A549 (cell line): ENCODE measurements at regions not wholly inside any gene's neighbourhood (a gene's known extent, or its start where the extent isn't known, plus 50 kb on each side); places are given as distances from the start of the nearest gene placed in this dataset.

Source experiments
- ATAC-seq, 2 experiments: fragments of 200-7000 bp in 1 of 2; fragments of >200 bp in 1 of 2; cut with Nextera tagmentation in 1 of 2; cut with Tn5 transposase in 1 of 2; 3 replicates each; pipeline versions ENCODE4 v1.8.0 to v1.9.1; 2018 to 2020; ENCODE audit warnings: mild to moderate bottlenecking in 1 of 2, moderate library complexity in 1 of 2
- CTCF ChIA-PET: fragments of 300-600 bp; sonication (Branson Sonifier 250); formaldehyde crosslinking; extraction: SDS; loops from one replicate; lab custom pipeline; 2021; ENCODE audit warnings: antibody characterized with exemption, inconsistent platforms; lab: Yijun Ruan, JAX
- POLR2A ChIA-PET: fragments of 350-600 bp; formaldehyde crosslinking; extraction: SDS; loops from one replicate; lab custom pipeline; 2021; ENCODE audit warnings: antibody characterized with exemption, inconsistent platforms; lab: Yijun Ruan, JAX
- DNase-seq, 2 experiments: peaks; one replicate each; pipeline versions ENCODE4 v3.0.0 to v3.0.0-alpha.2; 2011 to 2016; ENCODE audit warnings: low read depth in 1 of 2, low spot score in 1 of 2
- FAIRE-seq: peaks from 2 replicates; lab custom pipeline; 2011; peaks lifted over from hg19 to GRCh38; lab: Jason Lieb, UNC
- H3K27ac ChIP-seq, 2 experiments: fragments of >200 bp; sonication (Bioruptor Twin); formaldehyde crosslinking; 3 replicates each; pipeline ENCODE4 v1.5.1; 2016 to 2017
- H3K4me1 ChIP-seq: fragments of >200 bp; sonication (Bioruptor Twin); formaldehyde crosslinking; 3 replicates; pipeline ENCODE4 v1.6.1; 2016
- H3K4me2 ChIP-seq: fragments of >200 bp; sonication (Bioruptor Twin); formaldehyde crosslinking; 3 replicates; pipeline ENCODE4 v1.6.1; 2016
- H3K4me3 ChIP-seq: fragments of >200 bp; sonication (Bioruptor Twin); formaldehyde crosslinking; 3 replicates; pipeline ENCODE4 v1.5.1; 2016
- H3K9me3 ChIP-seq: fragments of >200 bp; sonication (Bioruptor Twin); formaldehyde crosslinking; 3 replicates; pipeline ENCODE4 v1.6.1; 2016
- CBX8 ChIP-seq: fragments of 200-600 bp; sonication (generic); IDR thresholded peaks from 2 replicates; pipeline ENCODE4 v1.6.1; 2016
- CEBPB ChIP-seq, 2 experiments: fragments of >200 bp in 1 of 2; sonication (Bioruptor Twin) in 1 of 2; formaldehyde crosslinking in 1 of 2; IDR thresholded peaks; 2 replicates each; pipeline ENCODE4 v1.6.1; 2012 to 2016
- EHF ChIP-seq: fragments of 250-450 bp; sonication (Bioruptor Pico); IDR thresholded peaks from 2 replicates; pipeline ENCODE4 v1.5.0; 2020; ENCODE audit warnings: mild to moderate bottlenecking
- EP300 ChIP-seq, 2 experiments: fragments of >200 bp; sonication (Bioruptor Twin); formaldehyde crosslinking; IDR thresholded peaks; 2 replicates in 1 of 2; 3 replicates in 1 of 2; pipeline ENCODE4 v1.6.1; 2016 to 2017
- ESRRA ChIP-seq: fragments of 150-350 bp; IDR thresholded peaks from 2 replicates; pipeline ENCODE4 v1.6.1; 2014; ENCODE audit warnings: mild to moderate bottlenecking, low read length, borderline replicate concordance
- FOSL2 ChIP-seq, 2 experiments: fragments of 450-650 bp in 1 of 2; fragments of >200 bp in 1 of 2; sonication (Bioruptor Twin) in 1 of 2; formaldehyde crosslinking; IDR thresholded peaks; 2 replicates each; pipeline versions ENCODE4 v1.5.0 to v1.6.1; 2016 to 2020; ENCODE audit warnings: mild to moderate bottlenecking in 1 of 2, moderate library complexity in 1 of 2
- GATA3 ChIP-seq: IDR thresholded peaks from 2 replicates; pipeline ENCODE4 v1.6.1; 2012; ENCODE audit warnings: borderline replicate concordance
- HES2 ChIP-seq: fragments of >200 bp; sonication (Bioruptor Twin); formaldehyde crosslinking; IDR thresholded peaks from 2 replicates; pipeline ENCODE4 v1.6.1; 2016
- HMGXB4 ChIP-seq: fragments of 250-450 bp; sonication (Bioruptor Pico); IDR thresholded peaks from 2 replicates; pipeline ENCODE4 v1.5.0; 2021; ENCODE audit warnings: mild to moderate bottlenecking, moderate library complexity, borderline replicate concordance
- HOXA7 ChIP-seq: fragments of 250-450 bp; sonication (Bioruptor Pico); IDR thresholded peaks from 2 replicates; pipeline ENCODE4 v1.5.0; 2020; ENCODE audit warnings: mild to moderate bottlenecking, moderate library complexity
- HOXB13 ChIP-seq: fragments of 250-450 bp; sonication (Bioruptor Pico); IDR thresholded peaks from 2 replicates; pipeline ENCODE4 v1.5.0; 2020; ENCODE audit warnings: low read depth, mild to moderate bottlenecking, moderate library complexity
- HOXB5 ChIP-seq: fragments of 250-450 bp; sonication (Bioruptor Pico); IDR thresholded peaks from 2 replicates; pipeline ENCODE4 v1.5.0; 2020; ENCODE audit warnings: mild to moderate bottlenecking, moderate library complexity
- JUN ChIP-seq, 2 experiments: fragments of >200 bp; sonication (Bioruptor Twin); formaldehyde crosslinking; IDR thresholded peaks; 2 replicates in 1 of 2; 3 replicates in 1 of 2; pipeline ENCODE4 v1.6.1; 2016 to 2017
- JUNB ChIP-seq: fragments of >200 bp; sonication (Bioruptor Twin); formaldehyde crosslinking; IDR thresholded peaks from 2 replicates; pipeline ENCODE4 v1.6.1; 2016
- KDM5A ChIP-seq: fragments of 200-600 bp; sonication (generic); IDR thresholded peaks from 2 replicates; pipeline ENCODE4 v1.6.1; 2016; ENCODE audit warnings: antibody characterized with exemption, mild to moderate bottlenecking
- MAFK ChIP-seq: fragments of 450-650 bp; IDR thresholded peaks from 2 replicates; pipeline ENCODE4 v1.6.1; 2014; ENCODE audit not compliant: partially characterized antibody
- MYC ChIP-seq: IDR thresholded peaks from 2 replicates; pipeline ENCODE4 v1.6.1; 2012; ENCODE audit warnings: mild to moderate bottlenecking, inconsistent platforms, low read length, improper control_type of control experiment, borderline replicate concordance
- NR3C1 ChIP-seq: fragments of >200 bp; sonication (Bioruptor Twin); formaldehyde crosslinking; IDR thresholded peaks from 3 replicates; pipeline ENCODE4 v1.6.1; 2017
- POLR2A ChIP-seq: IDR thresholded peaks from 2 replicates; pipeline ENCODE4 v1.6.1; 2012; ENCODE audit warnings: mild to moderate bottlenecking, low read length
- RCOR1 ChIP-seq: fragments of 150-350 bp; IDR thresholded peaks from 2 replicates; pipeline ENCODE4 v1.6.1; 2014; ENCODE audit warnings: antibody characterized with exemption, low read length, low read depth
- SMC3 ChIP-seq: fragments of >200 bp; sonication (Bioruptor Twin); formaldehyde crosslinking; IDR thresholded peaks from 3 replicates; pipeline ENCODE4 v1.6.1; 2018; ENCODE audit warnings: inconsistent platforms
- SREBF2 ChIP-seq: fragments of 450-650 bp; IDR thresholded peaks from 2 replicates; pipeline ENCODE4 v1.6.1; 2014; ENCODE audit warnings: mild to moderate bottlenecking, moderate library complexity
- TFCP2L1 ChIP-seq: fragments of 250-450 bp; sonication (Bioruptor Pico); IDR thresholded peaks from 2 replicates; pipeline ENCODE4 v1.5.0; 2021; ENCODE audit warnings: mild to moderate bottlenecking
- ZC3H11A ChIP-seq: fragments of 450-650 bp; IDR thresholded peaks from 2 replicates; pipeline ENCODE4 v1.6.1; 2014; ENCODE audit warnings: antibody characterized with exemption, mild to moderate bottlenecking
- whole genome bisulfite sequencing: methylation state at CpG from one replicate; pipeline ENCODE4 v1.1.6; 2017; ENCODE audit errors: missing lambda C conversion rate; 5-methylcytosine and 5-hydroxymethylcytosine counted together
- TF ChIP-seq, protein P1 (sequence below): fragments of 200-600 bp; sonication (generic); IDR thresholded peaks from 2 replicates; pipeline ENCODE4 v1.6.1; 2016; ENCODE audit warnings: antibody characterized with exemption, mild to moderate bottlenecking, moderate library complexity
- TF ChIP-seq, protein P2 (sequence below): IDR thresholded peaks from 2 replicates; pipeline ENCODE4 v1.6.1; 2012

DNA sequence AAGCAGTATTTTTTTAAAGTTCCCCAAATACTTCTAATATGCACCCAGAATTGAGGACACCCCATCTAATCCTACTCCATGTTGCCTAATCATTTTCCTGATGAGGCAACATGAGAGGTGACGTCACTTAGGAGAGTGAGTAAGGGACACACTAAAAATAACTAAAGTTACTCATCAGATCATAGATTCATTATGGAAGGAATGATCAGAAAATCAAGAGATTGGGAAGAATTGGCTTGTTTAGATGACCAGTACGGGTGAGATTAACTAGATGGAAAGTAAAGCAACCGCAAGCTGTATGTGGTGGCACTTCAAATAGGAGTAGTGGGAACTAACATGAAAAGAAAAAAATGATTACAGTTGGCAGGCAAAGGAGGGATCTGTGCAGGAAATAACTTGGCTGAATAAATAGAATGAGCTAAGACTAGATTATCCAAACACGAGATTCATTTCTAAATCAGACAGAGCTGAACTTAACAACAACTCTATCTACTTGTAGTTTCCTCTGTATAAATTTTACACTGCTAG, 61.4 kb upstream of the CXADR start:
- FAIRE-seq (no peak), ATAC-seq (no peak), DNase-seq (peak; percentile 16 to 46)
- 15% methylated on average over 4 of the region's 4 CpGs for WGBS
- Histone ChIP-seq H3K4me2 (peak overlapping the region; percentile 58), H3K4me3 (no peak overlapping the region), H3K9me3 (no peaks in the 10 kb centered on the region), H3K27ac (peak overlapping the region; percentile 37 to 60; a peak in 3 of 6 replicates), H3K4me1 (peaks cover 29% of the 10 kb centered on the region)
- ChIA-PET CTCF (interaction anchor here (0.6 to 2.0 kb wide), 4 partner anchors 59 to 103 kb away, joined by 3 to 7 read pairs (median 4); partner anchors contain the start of gene CXADR), POLR2A (no interaction called here)
- TF ChIP-seq EP300 (IDR thresholded peaks at IDR 0.05) (no peak), MAFK (no peak), POLR2A (no peak), JUNB (peak; percentile 23; the same call in 1 of the 2 replicates), CEBPB (IDR thresholded peaks at IDR 0.05) (peak; percentile 76 to 77), FOSL2 (IDR thresholded peaks at IDR 0.05) (no peak), FOSL2 (CRISPR knock-in tag; IDR thresholded peaks at IDR 0.05) (peak; percentile 79), RCOR1 (no peak), ZC3H11A (no peak), NR3C1 (no peak), CBX8 (no peak), ESRRA (no peak), HES2 (0 out of 2 replicates have a peak, but pooled peaks have one; percentile 22)
- TF ChIP-seq, protein P1, sequence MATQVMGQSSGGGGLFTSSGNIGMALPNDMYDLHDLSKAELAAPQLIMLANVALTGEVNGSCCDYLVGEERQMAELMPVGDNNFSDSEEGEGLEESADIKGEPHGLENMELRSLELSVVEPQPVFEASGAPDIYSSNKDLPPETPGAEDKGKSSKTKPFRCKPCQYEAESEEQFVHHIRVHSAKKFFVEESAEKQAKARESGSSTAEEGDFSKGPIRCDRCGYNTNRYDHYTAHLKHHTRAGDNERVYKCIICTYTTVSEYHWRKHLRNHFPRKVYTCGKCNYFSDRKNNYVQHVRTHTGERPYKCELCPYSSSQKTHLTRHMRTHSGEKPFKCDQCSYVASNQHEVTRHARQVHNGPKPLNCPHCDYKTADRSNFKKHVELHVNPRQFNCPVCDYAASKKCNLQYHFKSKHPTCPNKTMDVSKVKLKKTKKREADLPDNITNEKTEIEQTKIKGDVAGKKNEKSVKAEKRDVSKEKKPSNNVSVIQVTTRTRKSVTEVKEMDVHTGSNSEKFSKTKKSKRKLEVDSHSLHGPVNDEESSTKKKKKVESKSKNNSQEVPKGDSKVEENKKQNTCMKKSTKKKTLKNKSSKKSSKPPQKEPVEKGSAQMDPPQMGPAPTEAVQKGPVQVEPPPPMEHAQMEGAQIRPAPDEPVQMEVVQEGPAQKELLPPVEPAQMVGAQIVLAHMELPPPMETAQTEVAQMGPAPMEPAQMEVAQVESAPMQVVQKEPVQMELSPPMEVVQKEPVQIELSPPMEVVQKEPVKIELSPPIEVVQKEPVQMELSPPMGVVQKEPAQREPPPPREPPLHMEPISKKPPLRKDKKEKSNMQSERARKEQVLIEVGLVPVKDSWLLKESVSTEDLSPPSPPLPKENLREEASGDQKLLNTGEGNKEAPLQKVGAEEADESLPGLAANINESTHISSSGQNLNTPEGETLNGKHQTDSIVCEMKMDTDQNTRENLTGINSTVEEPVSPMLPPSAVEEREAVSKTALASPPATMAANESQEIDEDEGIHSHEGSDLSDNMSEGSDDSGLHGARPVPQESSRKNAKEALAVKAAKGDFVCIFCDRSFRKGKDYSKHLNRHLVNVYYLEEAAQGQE: no peak

DNA sequence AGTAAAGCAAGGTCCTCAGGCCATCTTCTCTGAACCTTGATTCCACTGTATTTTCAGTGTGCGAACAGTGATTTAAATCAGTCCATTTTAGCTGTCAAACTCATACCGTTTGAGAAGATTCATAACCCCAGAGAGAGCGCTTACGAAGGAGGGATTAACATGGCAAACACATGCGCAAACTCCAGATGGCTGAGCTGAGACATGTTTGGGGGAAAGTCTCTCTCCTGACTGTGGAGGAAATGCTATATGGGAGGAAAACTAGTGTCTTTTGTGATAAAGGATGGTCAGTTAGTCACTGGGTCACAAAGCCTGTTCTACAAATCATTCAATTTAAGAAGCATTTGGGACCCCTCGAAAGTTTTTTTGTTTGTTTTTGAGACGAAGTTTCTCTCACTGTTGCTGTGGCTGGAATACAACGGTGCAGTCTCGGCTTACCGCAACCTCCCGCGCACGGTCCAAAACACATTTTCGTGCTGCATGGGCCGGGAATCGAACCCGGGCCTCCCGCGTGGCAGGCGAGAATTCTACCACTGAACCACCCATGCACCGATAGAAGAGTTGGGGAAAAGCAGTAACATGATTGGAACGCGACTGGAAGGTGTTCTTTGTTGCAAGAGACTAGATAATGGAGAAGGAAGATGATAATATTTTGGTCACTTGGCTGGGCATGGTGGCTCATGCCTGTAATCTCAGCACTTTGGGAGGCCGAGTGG, 58.4 kb upstream of the CXADR start:
- FAIRE-seq (peak; percentile 63), DNase-seq (peak; percentile 57 to 92), ATAC-seq (peak; percentile 97 to 98)
- POLR2A ChIA-PET: interaction anchor here (1.1 kb wide), 1 partner anchor 59 kb away, joined by 3 read pairs; no protein-coding TSS in a partner anchor
- Histone ChIP-seq H3K4me3 (peak overlapping the region; percentile 32; the same call in 1 of the 3 replicates), H3K4me1 (peaks cover 22% of the 10 kb centered on the region), H3K9me3 (no peaks in the 10 kb centered on the region), H3K4me2 (peak overlapping the region; percentile 68), H3K27ac (peak overlapping the region; percentile 53 to 67)
- WGBS: 3% methylated on average over 24 of the region's 24 CpGs
- CTCF ChIA-PET: interaction anchor here (0.6 to 1.1 kb wide), 3 partner anchors 97 to 517 kb away, joined by 3 to 4 read pairs (median 3); no protein-coding TSS in a partner anchor
- TF ChIP-seq GATA3: no peak
- TF ChIP-seq MYC: no peak
- TF ChIP-seq HMGXB4 (CRISPR knock-in tag): peak; percentile 75; the same call in 1 of the 2 replicates
- TF ChIP-seq JUN (IDR thresholded peaks at IDR 0.05): peak in 1 of 2 experiments; percentile 35; a peak in 1 of 5 replicates
- TF ChIP-seq TFCP2L1 (CRISPR knock-in tag): no peak
- no peak for TF ChIP-seq KDM5A
- 0 out of 2 replicates have a peak, but pooled peaks have one; percentile 41 for TF ChIP-seq HOXB5 (CRISPR knock-in tag)
- no peak for TF ChIP-seq FOSL2 (IDR thresholded peaks at IDR 0.05)
- TF ChIP-seq FOSL2 (CRISPR knock-in tag; IDR thresholded peaks at IDR 0.05): no peak
- no peak; the same call in 1 of the 3 replicates for TF ChIP-seq SMC3
- TF ChIP-seq, protein P2, sequence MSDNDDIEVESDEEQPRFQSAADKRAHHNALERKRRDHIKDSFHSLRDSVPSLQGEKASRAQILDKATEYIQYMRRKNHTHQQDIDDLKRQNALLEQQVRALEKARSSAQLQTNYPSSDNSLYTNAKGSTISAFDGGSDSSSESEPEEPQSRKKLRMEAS: peak; percentile 70
- no peak for TF ChIP-seq HOXB13 (CRISPR knock-in tag)
- TF ChIP-seq EHF (CRISPR knock-in tag): no peak
- TF ChIP-seq SREBF2: peak; percentile 88
- TF ChIP-seq CEBPB (IDR thresholded peaks at IDR 0.05): no peak
- peak; percentile 35; the same call in 1 of the 2 replicates for TF ChIP-seq HOXA7
- TF ChIP-seq POLR2A: no peak
